Mammary epithelial cell (primary cell): ENCODE measurements at regions not wholly inside any gene's neighbourhood (a gene's known extent, or its start where the extent isn't known, plus 50 kb on each side); places are given as distances from the start of the nearest gene placed in this dataset.

Experiments used
- CTCF ChIP-seq, 2 donors: IDR thresholded peaks in 1 of 2; conservative IDR thresholded peaks in 1 of 2; 2 replicates each; pipeline ENCODE4 v1.5.1; 2011 to 2012; ENCODE audit warnings: inconsistent platforms in 2 of 2, low read length in 2 of 2, mild to moderate bottlenecking in 2 of 2, control low read depth in 1 of 2, low read depth in 1 of 2; ENCODE audit not compliant: insufficient read depth in 1 of 2; ENCODE audit errors: extremely low read depth in 1 of 2
- EZH2 ChIP-seq: IDR thresholded peaks from 2 replicates; pipeline ENCODE4 v1.6.1; 2012; ENCODE audit warnings: low read length, inconsistent platforms, borderline replicate concordance

DNA sequence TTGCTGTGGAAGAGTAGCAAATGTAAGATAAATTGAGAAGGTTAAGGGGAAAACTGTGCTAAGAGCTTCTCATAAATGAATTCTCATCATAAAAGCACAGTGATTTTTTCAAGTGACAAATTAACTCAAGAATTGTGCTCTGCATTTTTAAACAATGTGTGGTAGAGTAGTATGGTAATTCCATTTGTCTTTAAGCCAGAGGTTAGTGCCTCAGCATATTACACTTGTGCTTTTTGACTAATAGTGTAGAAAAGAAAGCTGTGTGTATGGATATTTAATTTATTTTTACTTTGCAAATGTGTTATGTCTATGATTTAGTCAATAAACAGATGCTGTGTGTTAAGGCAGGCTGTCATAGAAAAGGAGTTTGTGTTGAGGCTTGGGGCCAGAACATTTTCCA is 61.0 kb downstream of the FHIP1A start:
- TF ChIP-seq CTCF (conservative IDR thresholded peaks at IDR 0.05 in 1 of 2, IDR thresholded peaks at IDR 0.05 in 1 of 2; ENCODE audit: extremely low read depth in 1 of 2, insufficient read depth in 1 of 2, low read depth in 1 of 2, low read length in 2 of 2), result no peak
- TF ChIP-seq EZH2, result no peak
